ENCODE measurements at regions not wholly inside any gene's neighbourhood (a gene's known extent, or its start where the extent isn't known, plus 50 kb on each side); places are given as distances from the start of the nearest gene placed in this dataset.

GRCh38 chr7:115271332-115272235, 349.7 kb downstream of the MDFIC start:
- no peak for DNase-seq (ENCODE audit: low spot score)

DNA sequence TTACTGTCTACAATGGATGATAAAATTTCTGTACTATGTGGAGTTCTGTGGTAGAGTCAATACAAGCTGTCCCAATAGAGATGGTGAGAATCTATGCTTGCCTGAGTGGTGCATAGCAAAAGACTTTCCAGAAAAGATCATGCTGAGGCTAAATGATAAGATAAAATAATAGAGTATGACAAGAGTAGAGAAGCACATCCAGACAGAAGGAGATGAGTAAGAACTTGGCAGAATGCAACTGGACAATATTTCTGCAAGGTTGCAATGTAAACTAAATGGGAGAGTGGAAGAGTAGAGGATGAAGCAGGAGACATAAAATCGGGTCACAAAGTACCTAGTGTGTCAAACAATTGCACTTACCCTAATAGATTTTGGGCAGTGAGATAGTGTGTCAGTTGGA, 347.6 kb downstream of the MDFIC start:
- no peak for DNase-seq (ENCODE audit: low spot score)

- DNase-seq (ENCODE audit: low spot score) = peak; percentile 4
Measured at GRCh38 chr7:115267503-115267902, 345.6 kb downstream of the MDFIC start.

DNA sequence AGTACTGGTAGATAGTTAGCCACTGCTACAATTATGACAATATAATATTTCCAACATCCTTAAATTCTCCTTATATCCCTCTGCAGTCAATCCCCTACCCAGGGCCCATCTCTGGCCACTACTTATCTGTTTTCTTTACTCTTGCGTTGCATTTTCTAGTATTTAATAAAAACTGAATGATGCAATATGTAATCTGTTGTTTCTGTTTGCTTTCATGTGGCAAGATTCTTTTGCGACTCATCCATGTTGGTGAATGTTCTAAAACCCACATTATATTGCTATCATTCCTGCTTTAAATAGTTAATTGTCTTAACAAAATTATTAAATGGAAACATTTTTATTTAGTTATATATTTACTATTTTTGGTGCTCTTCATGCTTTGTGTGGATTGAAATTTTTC, 338.5 kb downstream of the MDFIC start:
- no peak for DNase-seq (ENCODE audit: low spot score)

DNA sequence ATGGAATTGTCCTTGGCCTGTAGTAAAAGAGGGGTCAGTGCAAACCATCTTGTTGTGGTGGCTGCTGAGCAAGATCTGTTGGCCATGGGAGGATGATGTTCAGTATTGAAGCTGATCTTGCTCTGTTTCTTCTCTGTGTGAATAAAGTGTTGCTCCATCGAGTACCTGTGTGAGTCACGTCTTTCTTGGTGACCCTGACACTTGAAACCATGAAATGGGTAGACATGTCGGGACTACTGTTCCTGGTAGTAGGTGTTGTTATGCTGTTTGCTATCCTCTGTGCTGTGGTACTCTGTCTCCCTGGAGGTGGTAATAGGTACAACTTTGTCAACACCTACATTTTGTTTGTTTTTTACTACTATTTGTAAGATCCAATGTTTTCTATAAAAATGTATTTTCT, 330.6 kb downstream of the MDFIC start:
- DNase-seq (ENCODE audit: low spot score) = no peak

- no peak for DNase-seq (ENCODE audit: low spot score)
Measured at GRCh38 chr7:115249080-115249479, 327.2 kb downstream of the MDFIC start.

DNA sequence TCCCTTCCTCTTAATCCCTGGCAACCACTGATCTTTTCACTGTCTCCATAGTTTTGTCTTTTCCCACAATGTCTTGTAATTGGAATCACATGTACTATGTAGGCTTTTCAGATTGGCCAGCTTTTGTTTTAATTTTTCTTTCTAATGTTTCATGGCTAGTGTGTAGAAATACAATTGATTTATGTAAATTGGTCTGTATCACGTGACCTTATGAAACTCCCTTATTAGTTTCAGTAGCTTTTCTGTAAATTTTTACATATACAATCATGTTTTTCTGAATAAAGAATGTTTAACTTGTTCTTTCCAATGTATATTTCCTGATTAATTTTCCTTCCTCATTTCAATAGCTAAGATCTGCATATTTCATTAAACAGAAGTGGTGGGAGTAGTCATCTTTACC, 319.3 kb downstream of the MDFIC start:
- DNase-seq (ENCODE audit: low spot score) = no peak

DNA sequence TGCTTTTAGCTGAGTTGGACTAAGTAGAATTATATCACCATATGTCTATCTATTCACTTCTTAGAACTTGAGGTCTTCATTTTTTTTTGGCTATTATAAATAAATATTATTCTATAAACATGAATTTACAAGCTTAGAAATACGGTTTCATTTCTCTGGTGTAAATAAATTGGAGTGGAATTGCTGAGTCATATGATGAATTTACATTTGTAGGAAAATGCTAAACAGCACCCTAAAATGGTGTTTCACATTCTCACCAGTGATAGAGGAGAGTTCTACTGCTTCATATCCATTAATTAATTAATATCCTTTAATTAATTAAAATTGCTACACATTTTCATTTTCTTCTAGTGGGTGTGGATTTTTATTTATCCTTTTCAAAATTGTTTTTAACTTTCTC, 318.3 kb downstream of the MDFIC start:
- no peak for DNase-seq (ENCODE audit: low spot score)

DNA sequence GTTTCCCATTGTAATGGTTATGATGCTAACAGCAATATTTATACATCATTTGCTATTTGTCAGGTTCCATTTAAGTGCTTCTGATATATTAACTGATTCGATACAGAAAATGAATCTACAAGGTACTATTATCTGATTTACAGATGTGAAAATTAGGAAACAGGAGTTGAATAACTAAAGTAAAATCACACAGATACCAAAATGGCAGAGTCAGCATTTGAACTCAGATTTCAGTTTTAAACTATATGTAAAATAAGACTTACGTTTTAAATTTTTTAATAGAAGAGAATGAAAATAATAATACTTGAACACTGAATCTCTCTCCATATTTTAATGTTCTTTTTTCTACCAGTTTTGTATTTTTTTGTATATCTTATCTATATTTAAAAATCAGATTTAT, 313.2 kb downstream of the MDFIC start:
- no peak for DNase-seq (ENCODE audit: low spot score)

- no peak for DNase-seq (ENCODE audit: low spot score)
Measured at GRCh38 chr7:115233809-115234208, 311.9 kb downstream of the MDFIC start.

DNA sequence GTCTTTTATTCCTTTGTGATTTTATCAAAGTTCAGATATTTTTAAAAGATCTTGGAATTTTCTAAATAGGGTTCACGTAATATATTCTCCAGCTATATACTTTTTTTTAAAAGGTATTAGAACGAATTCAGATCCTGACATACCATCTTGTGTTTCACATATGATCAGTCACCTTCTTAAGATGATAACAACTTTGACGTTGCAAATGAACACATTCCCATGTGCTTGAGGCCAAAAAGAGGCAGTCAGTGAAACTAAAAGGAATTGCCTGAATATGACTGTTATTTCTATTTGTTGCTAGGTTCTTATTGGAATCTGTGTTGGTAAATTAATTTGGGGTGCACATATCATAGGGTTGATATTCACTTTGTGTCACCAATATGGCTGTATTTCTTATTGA, 310.1 kb downstream of the MDFIC start:
- DNase-seq (ENCODE audit: low spot score) = no peak

GRCh38 chr7:115230882-115231571, 309.1 kb downstream of the MDFIC start:
- DNase-seq (ENCODE audit: low spot score) = peak; percentile 54

GRCh38 chr7:115229401-115230105, 307.7 kb downstream of the MDFIC start:
- DNase-seq (ENCODE audit: low spot score) = no peak

DNA sequence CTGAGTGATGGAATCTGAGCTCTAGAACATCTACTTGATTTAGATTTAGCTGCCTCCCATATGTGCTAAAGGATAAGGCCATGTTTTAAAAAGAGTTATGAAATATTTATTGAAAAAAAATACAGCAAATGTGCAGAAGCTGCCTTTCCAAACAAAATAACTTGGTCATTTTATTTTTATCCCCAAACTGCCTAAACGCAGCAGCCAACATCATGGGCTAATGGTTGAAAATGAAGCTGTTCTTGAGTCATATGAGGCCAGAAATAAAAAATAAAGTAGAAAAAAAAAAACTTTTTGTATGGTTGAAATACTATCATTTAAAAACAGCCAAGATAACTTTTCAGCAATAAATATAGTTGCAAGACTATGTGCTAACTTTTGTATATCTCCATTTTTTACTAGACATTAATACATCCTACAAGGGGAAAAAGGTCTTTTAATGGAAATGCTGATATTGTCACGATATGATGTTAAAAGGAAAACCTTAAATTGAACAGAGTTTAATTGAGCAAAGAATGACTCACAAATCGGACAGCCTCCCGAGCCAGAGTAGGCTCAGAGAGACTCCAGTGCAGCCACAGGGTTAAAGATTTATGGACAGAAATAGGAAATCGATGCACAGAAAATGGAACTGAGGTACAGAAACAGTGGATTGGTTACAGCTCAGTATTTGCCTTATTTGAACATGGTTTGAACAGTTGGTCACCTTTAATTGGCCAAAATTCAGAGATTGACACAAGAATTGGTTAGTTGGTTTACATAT, 305.8 kb downstream of the MDFIC start:
- DNase-seq (ENCODE audit: low spot score) = no peak

GRCh38 chr7:115226410-115226809, 304.5 kb downstream of the MDFIC start:
- DNase-seq (ENCODE audit: low spot score) = no peak

DNA sequence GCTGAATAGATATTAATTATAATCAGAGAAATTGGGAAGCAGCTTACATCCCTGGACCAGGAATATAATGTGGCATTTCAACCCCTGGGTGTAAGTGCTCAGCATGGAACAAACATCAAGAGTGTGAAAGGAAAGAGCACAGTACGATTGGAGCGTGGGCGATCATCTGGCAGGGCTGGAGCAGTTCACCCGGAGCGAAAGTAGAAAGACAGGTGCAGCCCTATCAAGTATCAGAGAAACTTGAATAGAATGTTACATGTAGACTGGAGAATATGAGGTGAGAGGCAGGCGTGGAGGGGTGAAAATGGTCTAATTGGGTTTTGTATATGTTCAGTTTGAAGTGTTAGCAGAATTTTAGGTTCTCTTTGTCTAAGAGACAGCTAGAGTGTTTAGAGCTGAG, 303.0 kb downstream of the MDFIC start:
- no peak for DNase-seq (ENCODE audit: low spot score)

GRCh38 chr7:115223959-115224358, 302.1 kb downstream of the MDFIC start:
- no peak for DNase-seq (ENCODE audit: low spot score)

GRCh38 chr7:115221456-115221855, 299.6 kb downstream of the MDFIC start:
- no peak for DNase-seq (ENCODE audit: low spot score)

GRCh38 chr7:115218076-115218475, 296.2 kb downstream of the MDFIC start:
- no peak for DNase-seq (ENCODE audit: low spot score)

DNA sequence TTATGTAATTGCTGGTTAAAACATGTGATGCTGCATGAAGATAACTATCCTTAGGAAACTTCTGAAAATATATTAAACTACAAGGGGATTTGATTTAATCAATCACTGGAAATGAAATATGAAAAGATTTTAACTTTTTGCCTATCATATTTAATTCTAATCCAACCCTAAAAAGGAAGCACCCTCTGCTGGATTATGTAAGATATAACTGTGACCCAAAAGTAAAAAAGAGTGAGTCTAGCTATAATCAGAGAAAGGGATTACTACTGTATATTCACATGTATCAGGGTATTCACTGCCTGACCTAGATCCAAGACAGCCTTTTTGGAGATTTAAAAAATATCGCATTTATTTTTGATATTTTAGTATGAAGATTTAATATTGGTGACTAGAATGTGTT, 295.5 kb downstream of the MDFIC start:
- no peak for DNase-seq (ENCODE audit: low spot score)

DNA sequence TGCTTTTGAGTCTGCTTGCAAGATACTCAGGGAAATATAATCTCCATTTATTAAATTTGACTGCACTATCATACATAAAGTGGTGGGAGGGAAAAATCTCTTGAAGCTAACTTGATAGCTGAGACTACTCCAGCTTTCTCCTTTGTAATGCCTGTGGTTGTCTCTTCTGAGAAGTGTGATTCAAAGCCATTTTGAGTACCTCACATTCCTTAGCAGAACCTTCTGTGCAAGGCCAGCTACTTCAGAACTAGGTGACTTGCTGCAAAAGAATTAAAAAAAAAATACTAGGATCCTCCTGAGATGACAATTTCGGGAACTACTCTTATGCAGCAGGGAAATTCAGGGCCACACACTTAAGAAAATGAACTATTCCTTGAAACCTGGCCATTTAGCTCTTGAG, 294.8 kb downstream of the MDFIC start:
- DNase-seq (ENCODE audit: low spot score) = no peak

- DNase-seq (ENCODE audit: low spot score) = no peak
Measured at GRCh38 chr7:115211171-115211570, 289.3 kb downstream of the MDFIC start.
